Thyroid gland (tissue), 4 donors: ENCODE measurements at regions not wholly inside any gene's neighbourhood (a gene's known extent, or its start where the extent isn't known, plus 50 kb on each side); places are given as distances from the start of the nearest gene placed in this dataset.

Source experiments
- DNase-seq, 2 donors: peaks; one replicate each; pipeline ENCODE4 v3.0.0-alpha.2; 2019
- H3K27ac ChIP-seq, 3 donors: fragments of 200-600 bp; sonication (generic); 1 replicate in 2 of 3; 2 replicates in 1 of 3; pipeline ENCODE4 v1.5.1; 2016 to 2019; ENCODE audit warnings: mild to moderate bottlenecking in 1 of 3, moderate library complexity in 1 of 3
- H3K27me3 ChIP-seq: fragments of 200-600 bp; sonication (generic); one replicate; pipeline ENCODE4 v1.5.1; 2019
- H3K36me3 ChIP-seq, 2 donors: fragments of 200-600 bp; sonication (generic); one replicate each; pipeline ENCODE4 v1.5.1; 2016 to 2019
- H3K4me1 ChIP-seq, 2 donors: fragments of 200-600 bp; sonication (generic); one replicate each; pipeline ENCODE4 v1.5.1; 2017 to 2019
- H3K4me3 ChIP-seq, 3 donors: fragments of 200-600 bp; sonication (generic); replicated peaks in 1 of 3; 1 replicate in 2 of 3; 2 replicates in 1 of 3; pipeline ENCODE4 v1.5.1; 2016; ENCODE audit warnings: mild to moderate bottlenecking in 1 of 3
- H3K9me3 ChIP-seq: fragments of 200-600 bp; sonication (generic); one replicate; pipeline ENCODE4 v1.5.1; 2017
- POLR2A ChIP-seq, 2 donors: fragments of 450-650 bp; IDR thresholded peaks; one replicate each; pipeline ENCODE4 v1.6.1; 2017; ENCODE audit warnings: antibody characterized with exemption in 2 of 2, mild to moderate bottlenecking in 2 of 2, moderate library complexity in 1 of 2
- WGBS, 2 donors: methylation state at CpG; one replicate each; pipeline ENCODE4 v1.1.5; 2017; 5-methylcytosine and 5-hydroxymethylcytosine counted together
- intact Hi-C: fragments of 100-400 bp; cut with DNase I; formaldehyde crosslinking; loops from one replicate; pipeline ENCODE4 v1.15.1; 2023
- TF ChIP-seq, protein P1 (sequence below), 6 experiments: fragments of 200-600 bp in 3 of 6; fragments of 450-650 bp in 3 of 6; sonication (generic) in 3 of 6; IDR thresholded peaks; one replicate each; pipeline ENCODE4 v1.5.1; 2016 to 2019; ENCODE audit warnings: antibody characterized with exemption in 6 of 6, mild to moderate bottlenecking in 2 of 6, inconsistent platforms in 1 of 6, moderate library complexity in 1 of 6

DNA sequence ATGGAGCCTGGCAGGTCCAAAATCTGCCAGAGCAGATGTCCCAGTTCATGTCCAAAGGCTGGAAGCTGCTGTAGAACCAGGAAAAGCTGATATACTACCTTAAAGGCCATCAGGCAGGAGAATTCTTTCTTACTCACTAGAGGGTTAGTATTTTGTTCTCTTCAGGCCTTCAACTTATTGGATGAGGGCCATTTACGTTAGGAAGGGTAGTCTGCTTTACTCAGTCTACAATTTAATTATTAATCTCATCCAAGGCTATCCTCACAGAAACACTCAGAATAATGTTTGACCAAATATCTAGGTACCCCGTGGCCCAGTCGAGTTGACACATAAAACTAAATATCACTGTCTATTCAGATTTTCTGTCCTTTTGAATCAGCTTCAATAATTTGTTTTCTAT, 437.4 kb downstream of the TLE4 start:
- DNase-seq: no peak
- no peaks in the 10 kb centered on the region for H3K4me1 ChIP-seq
- no peaks in the 10 kb centered on the region for H3K36me3 ChIP-seq
- no peak overlapping the region for H3K27ac ChIP-seq
- H3K9me3 ChIP-seq: no peaks in the 10 kb centered on the region
- H3K4me3 ChIP-seq: no peak overlapping the region
- no peaks in the 10 kb centered on the region for H3K27me3 ChIP-seq
- TF ChIP-seq, protein P1, sequence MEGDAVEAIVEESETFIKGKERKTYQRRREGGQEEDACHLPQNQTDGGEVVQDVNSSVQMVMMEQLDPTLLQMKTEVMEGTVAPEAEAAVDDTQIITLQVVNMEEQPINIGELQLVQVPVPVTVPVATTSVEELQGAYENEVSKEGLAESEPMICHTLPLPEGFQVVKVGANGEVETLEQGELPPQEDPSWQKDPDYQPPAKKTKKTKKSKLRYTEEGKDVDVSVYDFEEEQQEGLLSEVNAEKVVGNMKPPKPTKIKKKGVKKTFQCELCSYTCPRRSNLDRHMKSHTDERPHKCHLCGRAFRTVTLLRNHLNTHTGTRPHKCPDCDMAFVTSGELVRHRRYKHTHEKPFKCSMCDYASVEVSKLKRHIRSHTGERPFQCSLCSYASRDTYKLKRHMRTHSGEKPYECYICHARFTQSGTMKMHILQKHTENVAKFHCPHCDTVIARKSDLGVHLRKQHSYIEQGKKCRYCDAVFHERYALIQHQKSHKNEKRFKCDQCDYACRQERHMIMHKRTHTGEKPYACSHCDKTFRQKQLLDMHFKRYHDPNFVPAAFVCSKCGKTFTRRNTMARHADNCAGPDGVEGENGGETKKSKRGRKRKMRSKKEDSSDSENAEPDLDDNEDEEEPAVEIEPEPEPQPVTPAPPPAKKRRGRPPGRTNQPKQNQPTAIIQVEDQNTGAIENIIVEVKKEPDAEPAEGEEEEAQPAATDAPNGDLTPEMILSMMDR (IDR thresholded peaks at IDR 0.05): no peak
- no peak for TF ChIP-seq POLR2A (IDR thresholded peaks at IDR 0.05)
- intact Hi-C loops: no loop called here
- 89 to 91% methylated on average over 3 of the region's 3 CpGs for WGBS, 2 donors

DNA sequence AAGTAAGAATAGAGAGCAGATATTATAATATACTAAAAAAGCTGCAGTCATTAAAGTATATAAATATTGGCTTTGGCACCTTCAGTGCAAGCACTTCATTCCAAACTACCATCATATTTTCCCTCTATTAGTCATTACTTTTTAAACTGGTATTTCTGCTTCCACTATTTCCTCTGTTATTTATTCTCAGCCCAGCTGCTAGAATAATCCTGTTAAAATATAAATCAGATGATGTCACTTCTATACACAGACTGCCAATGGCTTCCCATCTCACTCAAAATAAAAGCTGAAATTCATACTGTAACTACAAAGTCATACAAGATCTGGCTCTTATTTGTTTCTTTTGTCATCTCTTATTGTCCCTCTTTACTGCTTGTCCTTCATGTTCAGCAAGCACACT, 432.9 kb downstream of the TLE4 start:
- no peak for TF ChIP-seq POLR2A (IDR thresholded peaks at IDR 0.05)
- TF ChIP-seq, protein P1 (IDR thresholded peaks at IDR 0.05): no peak
- Histone ChIP-seq H3K36me3 (no peaks in the 10 kb centered on the region), H3K9me3 (no peaks in the 10 kb centered on the region), H3K4me3 (no peak overlapping the region), H3K4me1 (no peaks in the 10 kb centered on the region), H3K27ac (no peak overlapping the region), H3K27me3 (no peaks in the 10 kb centered on the region)
- no peak for DNase-seq
- intact Hi-C loops: no loop called here

DNA sequence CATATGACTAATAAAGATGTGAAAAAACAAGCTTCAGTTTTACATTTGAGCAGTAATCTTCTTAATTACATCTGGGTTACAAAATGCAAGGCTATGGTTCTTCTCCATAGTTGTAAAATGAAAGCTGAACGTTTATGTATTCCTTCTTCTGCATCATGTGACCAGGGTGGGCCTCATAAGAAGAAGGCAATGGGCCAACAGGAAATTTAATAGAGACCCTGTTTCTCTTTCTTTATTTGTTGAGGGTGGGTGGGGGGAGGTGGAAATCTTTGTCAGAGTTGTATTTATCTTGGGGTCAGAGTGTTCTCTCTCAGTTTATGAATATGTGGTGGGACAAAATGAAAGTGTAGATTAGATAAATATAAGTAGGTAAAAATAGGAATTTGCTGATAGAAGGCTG, 418.8 kb downstream of the TLE4 start:
- Histone ChIP-seq H3K27ac (no peak overlapping the region), H3K4me3 (no peak overlapping the region), H3K36me3 (no peaks in the 10 kb centered on the region), H3K27me3 (no peaks in the 10 kb centered on the region), H3K9me3 (no peaks in the 10 kb centered on the region), H3K4me1 (no peaks in the 10 kb centered on the region)
- TF ChIP-seq POLR2A (IDR thresholded peaks at IDR 0.05): no peak
- TF ChIP-seq, protein P1 (IDR thresholded peaks at IDR 0.05): no peak
- DNase-seq: no peak
- intact Hi-C loops: no loop called here
- 49 to 53% methylated on average over 1 of the region's 1 CpG for WGBS, 2 donors

DNA sequence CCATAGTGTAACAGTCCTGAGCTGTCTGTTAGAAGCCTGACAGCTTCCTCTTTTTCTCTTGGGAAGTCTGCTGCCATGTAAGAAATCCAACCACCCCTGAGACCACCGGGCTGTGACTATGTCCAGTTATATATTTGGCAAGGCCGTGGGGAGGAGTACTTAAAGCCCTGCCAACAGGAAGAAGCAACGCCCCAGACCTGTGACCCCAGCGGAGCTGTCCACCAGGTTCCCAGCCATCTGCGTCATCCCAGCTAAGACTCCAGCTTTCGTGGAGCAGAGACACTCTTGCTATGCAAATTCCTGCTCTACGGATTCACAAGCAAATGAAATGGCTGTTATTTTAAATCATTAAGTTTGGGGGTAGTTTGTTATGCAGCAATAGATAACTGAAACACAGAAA, 417.3 kb downstream of the TLE4 start:
- Histone ChIP-seq H3K36me3 (no peaks in the 10 kb centered on the region), H3K27ac (no peak overlapping the region), H3K4me1 (no peaks in the 10 kb centered on the region), H3K9me3 (no peaks in the 10 kb centered on the region), H3K4me3 (no peak overlapping the region), H3K27me3 (no peaks in the 10 kb centered on the region)
- 69 to 71% methylated on average over 7 of the region's 7 CpGs for WGBS, 2 donors
- no peak for DNase-seq
- intact Hi-C loops: no loop called here
- TF ChIP-seq POLR2A (IDR thresholded peaks at IDR 0.05): no peak
- TF ChIP-seq, protein P1 (IDR thresholded peaks at IDR 0.05): no peak

DNA sequence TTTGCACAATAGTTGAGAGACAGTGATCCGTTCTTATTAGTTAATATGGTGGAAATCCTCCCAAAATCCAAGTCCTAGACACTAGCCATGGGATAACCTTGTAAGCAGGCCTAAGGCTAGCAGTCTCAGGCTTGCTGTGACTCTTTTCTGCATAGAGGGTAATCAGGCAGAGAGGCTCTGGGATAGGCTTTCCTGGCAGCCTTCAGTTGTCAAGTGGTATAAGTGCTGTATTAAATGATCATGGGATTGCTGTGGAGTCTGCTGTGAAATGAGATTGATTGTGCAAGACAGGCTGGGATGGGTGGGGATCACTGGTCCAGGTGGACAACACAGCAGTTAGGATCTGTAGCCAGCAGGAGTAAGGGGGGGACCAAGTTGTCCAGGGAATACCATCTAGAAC, 416.4 kb downstream of the TLE4 start:
- Histone ChIP-seq H3K4me3 (no peak overlapping the region), H3K27ac (no peak overlapping the region), H3K9me3 (no peaks in the 10 kb centered on the region), H3K27me3 (no peaks in the 10 kb centered on the region), H3K36me3 (no peaks in the 10 kb centered on the region), H3K4me1 (no peaks in the 10 kb centered on the region)
- intact Hi-C loops: no loop called here
- DNase-seq: no peak
- TF ChIP-seq, protein P1 (IDR thresholded peaks at IDR 0.05): no peak
- TF ChIP-seq POLR2A (IDR thresholded peaks at IDR 0.05): no peak
- WGBS, 2 donors: 83 to 100% methylated on average over 1 of the region's 1 CpG
